Stomach smooth muscle (tissue), 2 donors: ENCODE measurements at regions not wholly inside any gene's neighbourhood (a gene's known extent, or its start where the extent isn't known, plus 50 kb on each side); places are given as distances from the start of the nearest gene placed in this dataset.

Experiments
- H3K27ac ChIP-seq: one replicate; pipeline ENCODE4 v1.7.0; 2013; ENCODE audit warnings: mild to moderate bottlenecking, low read length, inconsistent platforms
- H3K27me3 ChIP-seq, 2 donors: one replicate each; pipeline ENCODE4 v1.7.0; 2013; ENCODE audit warnings: low read length in 2 of 2; ENCODE audit not compliant: insufficient read depth in 2 of 2, control insufficient read depth in 1 of 2
- H3K36me3 ChIP-seq, 2 donors: one replicate each; pipeline ENCODE4 v1.7.0; 2013; ENCODE audit warnings: low read length in 2 of 2; ENCODE audit not compliant: control insufficient read depth in 2 of 2, insufficient read depth in 2 of 2
- H3K4me1 ChIP-seq: one replicate; pipeline ENCODE4 v1.7.0; 2013; ENCODE audit warnings: low read length; ENCODE audit not compliant: control insufficient read depth, insufficient read depth
- H3K4me3 ChIP-seq, 2 donors: one replicate each; pipeline ENCODE4 v1.7.0; 2013; ENCODE audit warnings: low read length in 2 of 2
- H3K9ac ChIP-seq, 2 donors: one replicate each; pipeline ENCODE4 v1.7.0; 2013; ENCODE audit warnings: low read length in 2 of 2, mild to moderate bottlenecking in 1 of 2
- H3K9me3 ChIP-seq, 2 donors: one replicate each; pipeline ENCODE4 v1.7.0; 2013; ENCODE audit warnings: low read length in 2 of 2; ENCODE audit not compliant: control insufficient read depth in 2 of 2
- donor health status: healthy.
- donor health status: Pancreatic carcinoma.

GRCh38 chr4:119788349-119789266 is 160.0 kb upstream of the PDE5A start:
- Histone ChIP-seq H3K9me3 (no peaks in the 10 kb centered on the region), H3K9ac (no peak overlapping the region), H3K4me3 (no peak overlapping the region), H3K27me3 (no peaks in the 10 kb centered on the region), H3K4me1 (no peaks in the 10 kb centered on the region), H3K36me3 (no peaks in the 10 kb centered on the region), H3K27ac (no peak overlapping the region)

GRCh38 chr4:119785963-119786362 is 157.4 kb upstream of the PDE5A start:
- Histone ChIP-seq H3K4me3 (no peak overlapping the region), H3K9me3 (no peaks in the 10 kb centered on the region), H3K9ac (no peak overlapping the region), H3K36me3 (no peaks in the 10 kb centered on the region), H3K27ac (no peak overlapping the region), H3K4me1 (no peaks in the 10 kb centered on the region), H3K27me3 (no peaks in the 10 kb centered on the region)

- Histone ChIP-seq H3K9ac (no peak overlapping the region), H3K4me1 (no peaks in the 10 kb centered on the region), H3K27me3 (no peaks in the 10 kb centered on the region), H3K27ac (no peak overlapping the region), H3K4me3 (no peak overlapping the region), H3K9me3 (no peaks in the 10 kb centered on the region), H3K36me3 (no peaks in the 10 kb centered on the region)
Observed at GRCh38 chr4:119783189-119783983, 154.8 kb upstream of the PDE5A start.

- Histone ChIP-seq H3K4me1 (no peaks in the 10 kb centered on the region), H3K27ac (no peak overlapping the region), H3K9me3 (no peaks in the 10 kb centered on the region), H3K9ac (no peak overlapping the region), H3K27me3 (no peaks in the 10 kb centered on the region), H3K36me3 (no peaks in the 10 kb centered on the region), H3K4me3 (no peak overlapping the region)
Observed at GRCh38 chr4:119781044-119781443, 152.4 kb upstream of the PDE5A start.

GRCh38 chr4:119774840-119775239 is 146.2 kb upstream of the PDE5A start:
- H3K27me3 ChIP-seq, result no peaks in the 10 kb centered on the region
- no peaks in the 10 kb centered on the region for H3K4me1 ChIP-seq
- H3K9ac ChIP-seq, result no peak overlapping the region
- H3K9me3 ChIP-seq, result no peaks in the 10 kb centered on the region
- no peak overlapping the region for H3K4me3 ChIP-seq
- H3K36me3 ChIP-seq, result no peaks in the 10 kb centered on the region
- H3K27ac ChIP-seq, result no peak overlapping the region

GRCh38 chr4:119765951-119766350 is 137.3 kb upstream of the PDE5A start:
- H3K4me3 ChIP-seq, result no peak overlapping the region
- H3K27me3 ChIP-seq, result no peaks in the 10 kb centered on the region
- no peaks in the 10 kb centered on the region for H3K9me3 ChIP-seq
- H3K27ac ChIP-seq, result no peak overlapping the region
- H3K9ac ChIP-seq, result no peak overlapping the region
- no peaks in the 10 kb centered on the region for H3K4me1 ChIP-seq
- no peaks in the 10 kb centered on the region for H3K36me3 ChIP-seq

- Histone ChIP-seq H3K36me3 (no peaks in the 10 kb centered on the region), H3K4me1 (no peaks in the 10 kb centered on the region), H3K9me3 (no peaks in the 10 kb centered on the region), H3K27me3 (no peaks in the 10 kb centered on the region), H3K4me3 (no peak overlapping the region), H3K27ac (no peak overlapping the region), H3K9ac (no peak overlapping the region)
Observed at GRCh38 chr4:119765469-119765868, 136.9 kb upstream of the PDE5A start.

GRCh38 chr4:119763386-119763785 is 134.8 kb upstream of the PDE5A start:
- H3K4me1 ChIP-seq, result no peaks in the 10 kb centered on the region
- no peaks in the 10 kb centered on the region for H3K36me3 ChIP-seq
- H3K27me3 ChIP-seq, result no peaks in the 10 kb centered on the region
- no peak overlapping the region for H3K27ac ChIP-seq
- H3K9me3 ChIP-seq, result no peaks in the 10 kb centered on the region
- H3K9ac ChIP-seq, result no peak overlapping the region
- no peak overlapping the region for H3K4me3 ChIP-seq

GRCh38 chr4:119755599-119755998 is 127.0 kb upstream of the PDE5A start:
- no peak overlapping the region for H3K9ac ChIP-seq
- H3K9me3 ChIP-seq, result no peaks in the 10 kb centered on the region
- no peaks in the 10 kb centered on the region for H3K27me3 ChIP-seq
- H3K4me1 ChIP-seq, result no peaks in the 10 kb centered on the region
- H3K4me3 ChIP-seq, result no peak overlapping the region
- no peak overlapping the region for H3K27ac ChIP-seq
- no peaks in the 10 kb centered on the region for H3K36me3 ChIP-seq

- Histone ChIP-seq H3K36me3 (no peaks in the 10 kb centered on the region), H3K9ac (no peak overlapping the region), H3K27me3 (no peaks in the 10 kb centered on the region), H3K4me3 (no peak overlapping the region), H3K4me1 (no peaks in the 10 kb centered on the region), H3K27ac (no peak overlapping the region), H3K9me3 (no peaks in the 10 kb centered on the region)
Observed at GRCh38 chr4:119752936-119753335, 124.3 kb upstream of the PDE5A start.

- no peak overlapping the region for H3K4me3 ChIP-seq
Observed at GRCh38 chr4:119750771-119751170, 122.2 kb upstream of the PDE5A start.

More at GRCh38 chr4:119750771-119751170, 122.2 kb upstream of the PDE5A start:
- Histone ChIP-seq H3K36me3 (no peaks in the 10 kb centered on the region), H3K9me3 (no peaks in the 10 kb centered on the region), H3K9ac (no peak overlapping the region), H3K27ac (peak overlapping the region; percentile 24), H3K4me1 (no peaks in the 10 kb centered on the region), H3K27me3 (no peaks in the 10 kb centered on the region)
